Brain microvascular endothelial cell (primary cell): ENCODE measurements at regions not wholly inside any gene's neighbourhood (a gene's known extent, or its start where the extent isn't known, plus 50 kb on each side); places are given as distances from the start of the nearest gene placed in this dataset.

ENCODE experiments used
- DNase-seq: peaks from one replicate; pipeline ENCODE4 v3.0.0-alpha.2; 2020
- H3K27ac ChIP-seq: fragments of 250-450 bp; sonication (Bioruptor Pico); 2 replicates; pipeline ENCODE4 v1.5.1; 2020; ENCODE audit warnings: mild to moderate bottlenecking, moderate library complexity
- H3K27me3 ChIP-seq: fragments of 250-450 bp; sonication (Bioruptor Pico); replicated peaks from 2 replicates; pipeline ENCODE4 v1.5.1; 2020; ENCODE audit warnings: mild to moderate bottlenecking
- H3K36me3 ChIP-seq: fragments of 250-450 bp; sonication (Bioruptor Pico); replicated peaks from 2 replicates; pipeline ENCODE4 v1.5.1; 2020; ENCODE audit warnings: mild to moderate bottlenecking
- H3K4me3 ChIP-seq: 2 replicates; pipeline ENCODE4 v1.5.1; 2011; ENCODE audit warnings: low read depth, mild to moderate bottlenecking, control low read depth, low read length, moderate library complexity
- in situ Hi-C: cut with HindIII; loops from 2 replicates; pipeline ENCODE4 v1.10.0; 2017; ENCODE audit warnings: low sequenced_read_pairs, low pct_ligation_motif_present
- TF ChIP-seq, protein P1 (sequence below): IDR thresholded peaks from 2 replicates; pipeline ENCODE4 v1.5.1; 2011; ENCODE audit warnings: low read depth, mild to moderate bottlenecking, moderate library complexity, low read length, control low read depth, inconsistent platforms; ENCODE audit errors: missing control alignments

DNA sequence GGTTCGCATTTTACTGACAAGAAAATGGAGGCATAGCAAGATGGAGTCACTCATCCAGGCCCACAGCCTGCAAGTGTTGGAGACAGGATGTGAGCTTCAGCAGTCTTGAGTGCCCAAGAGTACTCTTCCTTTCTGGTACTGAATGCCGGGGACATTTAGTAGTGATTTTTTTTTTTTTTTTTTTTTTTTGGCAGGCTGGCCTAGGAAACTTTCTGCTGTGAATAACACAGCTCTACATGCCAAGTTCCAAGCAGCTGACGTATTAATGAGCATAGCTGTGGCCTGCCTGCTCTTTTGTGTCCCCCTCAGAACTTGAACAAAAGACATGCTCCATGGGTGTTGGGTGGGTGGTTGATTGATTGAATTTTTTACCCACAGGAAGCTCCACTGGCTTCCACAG is 195.5 kb upstream of the CADM1 start:
- no peak overlapping the region for H3K27ac ChIP-seq
- no peak overlapping the region for H3K4me3 ChIP-seq
- no peak for DNase-seq
- H3K27me3 ChIP-seq, result no peaks in the 10 kb centered on the region
- TF ChIP-seq, protein P1, sequence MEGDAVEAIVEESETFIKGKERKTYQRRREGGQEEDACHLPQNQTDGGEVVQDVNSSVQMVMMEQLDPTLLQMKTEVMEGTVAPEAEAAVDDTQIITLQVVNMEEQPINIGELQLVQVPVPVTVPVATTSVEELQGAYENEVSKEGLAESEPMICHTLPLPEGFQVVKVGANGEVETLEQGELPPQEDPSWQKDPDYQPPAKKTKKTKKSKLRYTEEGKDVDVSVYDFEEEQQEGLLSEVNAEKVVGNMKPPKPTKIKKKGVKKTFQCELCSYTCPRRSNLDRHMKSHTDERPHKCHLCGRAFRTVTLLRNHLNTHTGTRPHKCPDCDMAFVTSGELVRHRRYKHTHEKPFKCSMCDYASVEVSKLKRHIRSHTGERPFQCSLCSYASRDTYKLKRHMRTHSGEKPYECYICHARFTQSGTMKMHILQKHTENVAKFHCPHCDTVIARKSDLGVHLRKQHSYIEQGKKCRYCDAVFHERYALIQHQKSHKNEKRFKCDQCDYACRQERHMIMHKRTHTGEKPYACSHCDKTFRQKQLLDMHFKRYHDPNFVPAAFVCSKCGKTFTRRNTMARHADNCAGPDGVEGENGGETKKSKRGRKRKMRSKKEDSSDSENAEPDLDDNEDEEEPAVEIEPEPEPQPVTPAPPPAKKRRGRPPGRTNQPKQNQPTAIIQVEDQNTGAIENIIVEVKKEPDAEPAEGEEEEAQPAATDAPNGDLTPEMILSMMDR, result no peak
- no peaks in the 10 kb centered on the region for H3K36me3 ChIP-seq
- in situ Hi-C loops, result no loop called here

DNA sequence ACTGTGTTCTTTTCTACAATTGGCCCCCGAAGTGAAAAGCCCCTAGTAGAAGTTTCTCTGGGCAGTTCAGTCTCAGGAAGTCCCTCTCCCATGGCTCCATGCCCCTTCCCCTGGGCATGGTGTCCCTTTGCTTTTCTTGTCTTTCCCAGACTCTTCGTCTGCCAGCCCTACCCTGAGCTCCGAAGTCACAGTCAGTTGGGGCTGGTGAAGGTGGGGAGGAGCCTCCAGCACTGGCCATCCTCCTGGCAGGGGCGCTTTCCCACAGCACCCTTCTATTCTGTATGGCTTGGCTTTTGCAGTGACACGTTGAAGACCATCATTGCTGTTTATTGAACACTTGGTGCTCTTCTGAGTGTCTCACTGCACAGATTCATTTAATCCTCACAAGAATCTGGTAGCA is 195.1 kb upstream of the CADM1 start:
- H3K27me3 ChIP-seq, result no peaks in the 10 kb centered on the region
- H3K27ac ChIP-seq, result no peak overlapping the region
- no peak for DNase-seq
- in situ Hi-C loops, result no loop called here
- no peaks in the 10 kb centered on the region for H3K36me3 ChIP-seq
- no peak overlapping the region for H3K4me3 ChIP-seq
- TF ChIP-seq, protein P1, result no peak

DNA sequence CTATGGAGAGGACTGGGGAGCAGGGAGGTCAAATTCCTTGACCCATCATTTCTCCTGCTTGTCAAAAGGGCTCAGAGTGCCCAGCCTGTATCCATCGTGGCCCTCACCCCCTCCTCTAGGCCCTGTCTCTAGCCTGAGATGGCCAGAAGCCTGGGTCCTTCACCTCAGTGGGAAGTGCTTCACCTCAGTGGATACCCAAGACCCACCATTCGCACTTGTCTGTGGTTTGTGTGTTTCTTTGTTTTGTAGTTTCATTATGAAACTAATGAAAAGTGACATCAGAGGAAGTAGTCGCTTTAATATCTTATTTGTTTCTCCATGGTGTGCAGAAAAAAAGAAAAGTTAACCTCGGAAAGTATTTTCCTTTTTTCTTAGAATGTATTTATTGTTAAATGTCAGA is 194.0 kb upstream of the CADM1 start:
- H3K36me3 ChIP-seq, result no peaks in the 10 kb centered on the region
- no peak for DNase-seq
- H3K27ac ChIP-seq, result no peak overlapping the region
- H3K27me3 ChIP-seq, result no peaks in the 10 kb centered on the region
- TF ChIP-seq, protein P1, result no peak
- no peak overlapping the region for H3K4me3 ChIP-seq
- in situ Hi-C loops, result no loop called here

DNA sequence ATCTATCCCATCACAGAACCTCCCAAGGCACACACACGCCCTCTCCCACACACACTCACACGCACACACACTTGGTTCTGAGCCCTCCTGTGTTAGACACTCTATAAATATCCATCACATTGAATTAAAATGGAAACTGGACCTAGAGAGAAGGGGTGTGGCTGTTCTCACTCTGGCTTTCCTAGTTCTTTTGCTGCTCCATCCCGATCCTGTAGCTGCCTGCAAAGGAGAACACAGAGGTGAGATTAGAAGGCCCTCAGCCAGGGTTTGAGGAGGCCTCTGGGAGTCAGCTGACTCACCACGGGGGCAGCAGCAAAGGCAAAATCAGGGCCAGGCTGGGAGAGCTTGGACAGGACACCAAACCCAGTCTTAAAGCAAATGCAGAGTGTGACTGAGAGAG is 192.3 kb upstream of the CADM1 start:
- Histone ChIP-seq H3K27me3 (no peaks in the 10 kb centered on the region), H3K36me3 (no peaks in the 10 kb centered on the region), H3K27ac (no peak overlapping the region), H3K4me3 (no peak overlapping the region)
- in situ Hi-C loops, result no loop called here
- no peak for DNase-seq
- TF ChIP-seq, protein P1, result no peak

DNA sequence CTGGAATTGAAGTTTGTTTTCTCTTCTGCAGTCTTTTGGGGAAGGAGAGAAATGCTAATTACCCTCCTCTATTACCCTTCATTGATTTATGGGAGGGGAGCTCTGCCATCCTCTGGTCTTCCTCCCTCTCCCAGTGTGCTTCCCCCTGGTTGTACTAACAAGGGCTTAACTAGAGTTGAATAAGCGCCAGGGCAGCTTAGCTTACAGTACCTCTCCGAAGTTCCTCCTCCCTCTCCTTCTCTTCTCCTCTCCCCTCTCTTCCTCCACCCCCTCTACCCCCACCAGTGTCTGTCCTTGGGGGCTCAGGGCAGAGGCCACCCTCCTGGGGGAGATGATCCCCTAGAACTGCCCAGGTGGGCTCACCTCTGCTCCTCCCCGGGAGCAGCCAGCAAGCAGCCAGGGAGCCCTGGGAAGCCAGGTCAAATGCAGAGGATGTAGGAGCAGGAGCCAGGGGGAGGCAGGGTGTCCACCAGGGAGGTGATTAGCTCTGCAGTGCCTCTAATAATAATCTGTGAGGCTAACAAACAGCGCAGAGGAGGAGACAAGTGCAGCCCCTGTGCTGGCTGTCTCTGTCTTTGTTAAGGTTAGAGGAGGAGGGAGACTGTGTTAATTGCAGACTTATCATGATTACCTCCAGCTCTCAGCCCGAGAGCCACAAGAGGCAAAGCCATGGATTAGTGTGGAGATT is 191.6 kb upstream of the CADM1 start:
- in situ Hi-C loops, result no loop called here
- Histone ChIP-seq H3K27ac (no peak overlapping the region), H3K27me3 (no peaks in the 10 kb centered on the region), H3K36me3 (no peaks in the 10 kb centered on the region), H3K4me3 (no peak overlapping the region)
- TF ChIP-seq, protein P1, result no peak
- DNase-seq, result no peak

DNA sequence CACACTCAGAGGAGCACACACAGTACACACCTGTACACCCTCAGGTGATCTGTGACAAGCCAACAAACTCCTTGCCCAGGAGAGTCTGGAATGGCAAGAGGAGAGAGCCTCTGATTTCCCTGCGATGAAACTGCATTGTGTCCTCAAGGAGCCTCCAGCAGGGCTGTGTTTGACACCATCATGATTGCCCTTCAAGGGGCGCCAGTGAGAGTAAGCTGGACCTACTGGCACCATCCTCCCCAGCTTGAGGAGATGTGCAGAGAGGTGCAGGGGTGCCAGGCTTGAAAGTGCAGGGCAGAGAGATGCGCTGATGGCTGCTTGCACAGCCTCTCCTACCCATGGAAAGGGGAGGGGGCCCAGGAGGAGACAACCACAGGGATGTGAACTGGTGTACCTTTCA is 188.8 kb upstream of the CADM1 start:
- in situ Hi-C loops, result no loop called here
- no peak for DNase-seq
- Histone ChIP-seq H3K4me3 (no peak overlapping the region), H3K27ac (no peak overlapping the region), H3K36me3 (no peaks in the 10 kb centered on the region), H3K27me3 (no peaks in the 10 kb centered on the region)
- TF ChIP-seq, protein P1, result no peak
